PC-9 (cell line): ENCODE measurements at regions not wholly inside any gene's neighbourhood (a gene's known extent, or its start where the extent isn't known, plus 50 kb on each side); places are given as distances from the start of the nearest gene placed in this dataset.
A peak's percentile ranks its signal among the peaks of the same experiment; 100 is the strongest.

Source experiments
- BruUV-seq: library from RNA; stranded (reverse); fragments of 400-500 nt; replicated peaks from 2 replicates; lab custom pipeline; 2021; lab: Mats Ljungman, UMichigan
- CTCF ChIA-PET: fragments of 300-600 bp; sonication (Branson Sonifier 250); formaldehyde crosslinking; loops from one replicate; lab custom pipeline; 2022; ENCODE audit warnings: antibody characterized with exemption; lab: Charles Lee
- POLR2A ChIA-PET: fragments of 300-600 bp; sonication (Branson Sonifier 250); formaldehyde crosslinking; loops from one replicate; lab custom pipeline; 2022; ENCODE audit warnings: antibody characterized with exemption; ENCODE audit not compliant: unreplicated experiment; lab: Charles Lee
- DNase-seq, 2 experiments: peaks; one replicate each; pipeline versions ENCODE4 v3.0.0 to v3.0.0-alpha.2; 2015 to 2022; ENCODE audit warnings: mixed read lengths in 1 of 2
- H2AFZ ChIP-seq: fragments of 200-600 bp; sonication (generic); 2 replicates; pipeline ENCODE4 v1.8.1; 2017; ENCODE audit warnings: antibody characterized with exemption
- H3F3A ChIP-seq: fragments of 200-600 bp; sonication (generic); 2 replicates; pipeline ENCODE4 v1.8.1; 2017; ENCODE audit warnings: antibody characterized with exemption, mild to moderate bottlenecking, low read depth; ENCODE audit not compliant: insufficient read depth
- H3K27ac ChIP-seq: fragments of 200-600 bp; sonication (generic); 2 replicates; pipeline ENCODE4 v1.6.1; 2016; ENCODE audit warnings: mixed run types
- H3K27me3 ChIP-seq: fragments of 200-600 bp; sonication (generic); 2 replicates; pipeline ENCODE4 v1.6.1; 2016; ENCODE audit warnings: low read depth, mixed run types; ENCODE audit not compliant: insufficient read depth
- H3K36me3 ChIP-seq: fragments of 200-600 bp; sonication (generic); 2 replicates; pipeline ENCODE4 v1.6.1; 2016; ENCODE audit warnings: low read depth, mixed run types
- H3K4me1 ChIP-seq: fragments of 200-600 bp; sonication (generic); replicated peaks from 2 replicates; pipeline ENCODE4 v1.6.1; 2016; ENCODE audit warnings: mixed run types; ENCODE audit not compliant: insufficient read depth
- H3K4me2 ChIP-seq: fragments of 200-600 bp; sonication (generic); 2 replicates; pipeline ENCODE4 v1.6.1; 2017; ENCODE audit warnings: mixed run types
- H3K4me3 ChIP-seq: fragments of 200-600 bp; sonication (generic); 2 replicates; pipeline ENCODE4 v1.6.1; 2016; ENCODE audit warnings: mixed run types
- H3K79me2 ChIP-seq: fragments of 200-600 bp; sonication (generic); 2 replicates; pipeline ENCODE4 v1.6.1; 2017; ENCODE audit warnings: low read depth, mixed run types
- H3K9me2 ChIP-seq: fragments of 200-600 bp; sonication (generic); 2 replicates; pipeline ENCODE4 v1.8.1; 2017; ENCODE audit warnings: mild to moderate bottlenecking; ENCODE audit not compliant: insufficient read depth
- H3K9me3 ChIP-seq: fragments of 200-600 bp; sonication (generic); 2 replicates; pipeline ENCODE4 v1.8.1; 2016; ENCODE audit warnings: low read depth; ENCODE audit not compliant: insufficient read depth
- H4K20me1 ChIP-seq: fragments of 200-600 bp; sonication (generic); 2 replicates; pipeline ENCODE4 v1.8.1; 2017; ENCODE audit not compliant: insufficient read depth
- EZH2 ChIP-seq: fragments of 200-600 bp; sonication (generic); IDR thresholded peaks from 2 replicates; pipeline ENCODE4 v1.8.0; 2017; ENCODE audit warnings: antibody characterized with exemption, low read depth
- intact Hi-C: fragments of 100-400 bp; cut with micrococcal nuclease; formaldehyde crosslinking; loops from one replicate; pipeline ENCODE4 v1.10.0; 2022; ENCODE audit not compliant: unreplicated experiment
- TF ChIP-seq, protein P1 (sequence below): fragments of 200-600 bp; sonication (generic); conservative IDR thresholded peaks from 2 replicates; pipeline ENCODE4 v1.6.1; 2017; ENCODE audit warnings: mixed run types, antibody characterized with exemption, mild to moderate bottlenecking, moderate library complexity

DNA sequence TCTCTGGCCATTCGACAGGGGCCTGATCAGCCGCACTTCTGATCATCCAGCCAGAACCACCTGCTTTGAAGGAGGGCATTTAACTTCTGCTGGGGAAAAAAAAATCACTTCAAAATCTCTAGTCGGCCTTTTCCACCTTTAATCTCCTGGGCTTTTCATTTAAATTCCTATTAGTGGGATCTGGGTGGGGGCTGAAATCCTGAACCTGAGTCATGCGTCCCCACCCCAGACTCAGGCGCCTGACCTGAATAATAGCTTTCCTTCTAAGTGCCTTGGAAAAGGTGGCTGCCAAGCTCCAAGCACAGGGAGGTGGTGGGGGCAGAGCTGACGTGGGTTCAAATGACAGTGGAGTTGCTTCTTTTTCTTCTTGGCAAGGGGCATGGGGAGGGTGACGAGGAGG is 246.0 kb upstream of the EXOC2 start:
- Histone ChIP-seq H3K9me2 (no peaks in the 10 kb centered on the region), H4K20me1 (no peaks in the 10 kb centered on the region), H3K27ac (no peak overlapping the region), H3K4me1 (0 out of 2 replicates have a peak, but pooled peaks cover 6% of the 10 kb centered on the region), H3K9me3 (no peaks in the 10 kb centered on the region), H3K27me3 (no peaks in the 10 kb centered on the region), H3K4me2 (no peak overlapping the region), H3K79me2 (no peaks in the 10 kb centered on the region), H3K4me3 (no peak overlapping the region), H2AFZ (no peak overlapping the region), H3F3A (no peaks in the 10 kb centered on the region), H3K36me3 (no peaks in the 10 kb centered on the region)
- intact Hi-C loops = no loop called here
- BruUV-seq = no TSS peak
- ChIA-PET CTCF (no interaction called here), POLR2A (no interaction called here)
- DNase-seq = no peak
- no peak for TF ChIP-seq EZH2
- TF ChIP-seq, protein P1, sequence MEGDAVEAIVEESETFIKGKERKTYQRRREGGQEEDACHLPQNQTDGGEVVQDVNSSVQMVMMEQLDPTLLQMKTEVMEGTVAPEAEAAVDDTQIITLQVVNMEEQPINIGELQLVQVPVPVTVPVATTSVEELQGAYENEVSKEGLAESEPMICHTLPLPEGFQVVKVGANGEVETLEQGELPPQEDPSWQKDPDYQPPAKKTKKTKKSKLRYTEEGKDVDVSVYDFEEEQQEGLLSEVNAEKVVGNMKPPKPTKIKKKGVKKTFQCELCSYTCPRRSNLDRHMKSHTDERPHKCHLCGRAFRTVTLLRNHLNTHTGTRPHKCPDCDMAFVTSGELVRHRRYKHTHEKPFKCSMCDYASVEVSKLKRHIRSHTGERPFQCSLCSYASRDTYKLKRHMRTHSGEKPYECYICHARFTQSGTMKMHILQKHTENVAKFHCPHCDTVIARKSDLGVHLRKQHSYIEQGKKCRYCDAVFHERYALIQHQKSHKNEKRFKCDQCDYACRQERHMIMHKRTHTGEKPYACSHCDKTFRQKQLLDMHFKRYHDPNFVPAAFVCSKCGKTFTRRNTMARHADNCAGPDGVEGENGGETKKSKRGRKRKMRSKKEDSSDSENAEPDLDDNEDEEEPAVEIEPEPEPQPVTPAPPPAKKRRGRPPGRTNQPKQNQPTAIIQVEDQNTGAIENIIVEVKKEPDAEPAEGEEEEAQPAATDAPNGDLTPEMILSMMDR = no peak

DNA sequence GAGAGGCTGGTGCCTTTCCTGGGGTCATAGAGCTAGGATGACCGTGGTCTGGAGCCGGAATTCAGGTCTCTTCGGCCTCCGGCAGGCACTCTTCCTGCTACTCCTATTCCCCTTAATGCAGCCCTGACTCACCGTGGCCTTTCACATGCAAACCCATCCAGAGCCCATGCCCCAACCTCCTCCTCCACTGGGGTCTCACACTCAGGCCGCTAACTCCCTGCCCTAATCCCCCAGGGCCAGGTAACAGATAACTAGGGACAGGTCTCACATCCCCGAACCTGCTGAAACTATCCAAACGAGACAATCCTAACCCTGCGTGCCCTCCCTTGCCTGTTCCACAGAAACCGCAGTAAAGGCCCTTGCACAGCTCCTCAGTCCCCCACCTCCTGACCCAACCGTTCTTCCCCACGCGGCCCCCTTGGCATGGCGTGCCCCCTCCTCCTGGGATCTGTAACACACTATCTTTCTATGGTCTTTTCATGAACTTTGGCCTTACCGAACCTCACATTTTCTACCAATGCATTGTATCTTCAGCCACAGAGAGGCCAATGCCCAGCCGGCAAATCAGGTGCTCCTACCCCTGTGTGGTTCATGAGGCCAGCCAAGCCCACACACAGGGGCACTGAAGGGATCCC is 245.4 kb upstream of the EXOC2 start:
- no peak for DNase-seq
- Histone ChIP-seq H3K79me2 (no peaks in the 10 kb centered on the region), H3K36me3 (no peaks in the 10 kb centered on the region), H3K9me3 (no peaks in the 10 kb centered on the region), H3K4me3 (no peak overlapping the region), H3K27me3 (no peaks in the 10 kb centered on the region), H4K20me1 (no peaks in the 10 kb centered on the region), H3K4me2 (no peak overlapping the region), H3K4me1 (0 out of 2 replicates have a peak, but pooled peaks cover 6% of the 10 kb centered on the region), H3K27ac (no peak overlapping the region), H3K9me2 (no peaks in the 10 kb centered on the region), H3F3A (no peaks in the 10 kb centered on the region), H2AFZ (no peak overlapping the region)
- CTCF ChIA-PET = no interaction called here
- TF ChIP-seq, protein P1 = no peak
- TF ChIP-seq EZH2 = no peak
- POLR2A ChIA-PET = no interaction called here
- intact Hi-C loops = no loop called here
- BruUV-seq = no TSS peak

DNA sequence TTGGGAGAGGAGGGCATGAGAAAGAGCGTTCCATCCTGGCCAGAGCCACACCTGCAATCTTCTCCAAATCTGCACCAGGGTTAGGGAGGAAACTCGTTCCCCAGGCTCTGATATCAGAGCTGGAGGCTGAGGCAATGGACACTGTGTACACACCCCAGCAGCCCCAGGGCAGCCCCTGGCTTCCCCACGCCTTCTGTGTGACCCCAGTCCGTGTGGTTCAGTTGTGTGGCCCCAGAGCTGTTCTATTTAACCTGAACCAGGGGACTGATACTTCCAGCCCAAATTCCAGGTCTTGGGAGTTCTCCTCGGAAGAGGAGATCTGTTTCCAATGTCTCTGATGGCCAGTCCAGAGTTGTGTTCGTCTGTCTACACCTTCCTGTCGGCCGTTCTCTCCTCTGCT is 242.6 kb upstream of the EXOC2 start:
- no TSS peak for BruUV-seq
- ChIA-PET CTCF (no interaction called here), POLR2A (no interaction called here)
- H3K36me3 ChIP-seq = no peaks in the 10 kb centered on the region
- H3K27me3 ChIP-seq = no peaks in the 10 kb centered on the region
- H3K4me3 ChIP-seq = no peak overlapping the region
- no peaks in the 10 kb centered on the region for H3K9me2 ChIP-seq
- H3F3A ChIP-seq = no peaks in the 10 kb centered on the region
- H2AFZ ChIP-seq = no peak overlapping the region
- no peaks in the 10 kb centered on the region for H4K20me1 ChIP-seq
- TF ChIP-seq, protein P1 = no peak
- no peak for TF ChIP-seq EZH2
- H3K79me2 ChIP-seq = no peaks in the 10 kb centered on the region
- intact Hi-C loops = no loop called here
- H3K4me2 ChIP-seq = no peak overlapping the region
- 0 out of 2 replicates have a peak, but pooled peaks cover 6% of the 10 kb centered on the region for H3K4me1 ChIP-seq
- H3K27ac ChIP-seq = no peak overlapping the region
- H3K9me3 ChIP-seq = no peaks in the 10 kb centered on the region
- peak in 1 of 2 experiments; percentile 42 for DNase-seq
